ENCODE measurements at regions not wholly inside any gene's neighbourhood (a gene's known extent, or its start where the extent isn't known, plus 50 kb on each side); places are given as distances from the start of the nearest gene placed in this dataset.

- no peak for TF ChIP-seq CTCF (IDR thresholded peaks at IDR 0.05; ENCODE audit: low read depth, low read length)
- TF ChIP-seq POLR2A (IDR thresholded peaks at IDR 0.05; ENCODE audit: extremely low read depth, insufficient read length), result no peak
Measured at GRCh38 chr15:79164043-79164442, 73.5 kb upstream of the RASGRF1 start.

Data from NB4 (cell line).